Thyroid gland (tissue), 4 donors: ENCODE measurements at regions not wholly inside any gene's neighbourhood (a gene's known extent, or its start where the extent isn't known, plus 50 kb on each side); places are given as distances from the start of the nearest gene placed in this dataset.

Experiments
- DNase-seq, 2 donors: peaks; one replicate each; pipeline ENCODE4 v3.0.0-alpha.2; 2019
- H3K27ac ChIP-seq, 3 donors: fragments of 200-600 bp; sonication (generic); 1 replicate in 2 of 3; 2 replicates in 1 of 3; pipeline ENCODE4 v1.5.1; 2016 to 2019; ENCODE audit warnings: mild to moderate bottlenecking in 1 of 3, moderate library complexity in 1 of 3
- H3K27me3 ChIP-seq: fragments of 200-600 bp; sonication (generic); one replicate; pipeline ENCODE4 v1.5.1; 2019
- H3K36me3 ChIP-seq, 2 donors: fragments of 200-600 bp; sonication (generic); one replicate each; pipeline ENCODE4 v1.5.1; 2016 to 2019
- H3K4me1 ChIP-seq, 2 donors: fragments of 200-600 bp; sonication (generic); one replicate each; pipeline ENCODE4 v1.5.1; 2017 to 2019
- H3K4me3 ChIP-seq, 3 donors: fragments of 200-600 bp; sonication (generic); replicated peaks in 1 of 3; 1 replicate in 2 of 3; 2 replicates in 1 of 3; pipeline ENCODE4 v1.5.1; 2016; ENCODE audit warnings: mild to moderate bottlenecking in 1 of 3
- H3K9me3 ChIP-seq: fragments of 200-600 bp; sonication (generic); one replicate; pipeline ENCODE4 v1.5.1; 2017
- CTCF ChIP-seq, 6 experiments: fragments of 200-600 bp in 3 of 6; fragments of 450-650 bp in 3 of 6; sonication (generic) in 3 of 6; IDR thresholded peaks; one replicate each; pipeline ENCODE4 v1.5.1; 2016 to 2019; ENCODE audit warnings: antibody characterized with exemption in 6 of 6, mild to moderate bottlenecking in 2 of 6, inconsistent platforms in 1 of 6, moderate library complexity in 1 of 6
- POLR2A ChIP-seq, 2 donors: fragments of 450-650 bp; IDR thresholded peaks; one replicate each; pipeline ENCODE4 v1.6.1; 2017; ENCODE audit warnings: antibody characterized with exemption in 2 of 2, mild to moderate bottlenecking in 2 of 2, moderate library complexity in 1 of 2
- WGBS, 2 donors: methylation state at CpG; one replicate each; pipeline ENCODE4 v1.1.5; 2017; 5-methylcytosine and 5-hydroxymethylcytosine counted together
- intact Hi-C: fragments of 100-400 bp; cut with DNase I; formaldehyde crosslinking; loops from one replicate; pipeline ENCODE4 v1.15.1; 2023

GRCh38 chr4:171169396-171169795 lies 643.8 kb upstream of the GALNTL6 start:
- TF ChIP-seq POLR2A (IDR thresholded peaks at IDR 0.05) (no peak), CTCF (IDR thresholded peaks at IDR 0.05) (no peak)
- H3K4me3 ChIP-seq: no peak overlapping the region
- intact Hi-C loops: no loop called here
- no peaks in the 10 kb centered on the region for H3K27me3 ChIP-seq
- H3K9me3 ChIP-seq: no peaks in the 10 kb centered on the region
- 67 to 91% methylated on average over 4 of the region's 4 CpGs for WGBS, 2 donors
- no peak overlapping the region for H3K27ac ChIP-seq
- H3K36me3 ChIP-seq: no peaks in the 10 kb centered on the region
- no peak for DNase-seq
- no peaks in the 10 kb centered on the region for H3K4me1 ChIP-seq

GRCh38 chr4:171162478-171162877 lies 650.7 kb upstream of the GALNTL6 start:
- 70% methylated on average over 3 of the region's 3 CpGs for WGBS, 2 donors
- TF ChIP-seq CTCF (IDR thresholded peaks at IDR 0.05): no peak
- no peak for TF ChIP-seq POLR2A (IDR thresholded peaks at IDR 0.05)
- H3K27me3 ChIP-seq: no peaks in the 10 kb centered on the region
- no peak for DNase-seq
- no peak overlapping the region for H3K27ac ChIP-seq
- no peaks in the 10 kb centered on the region for H3K36me3 ChIP-seq
- intact Hi-C loops: no loop called here
- no peaks in the 10 kb centered on the region for H3K4me1 ChIP-seq
- no peaks in the 10 kb centered on the region for H3K9me3 ChIP-seq
- H3K4me3 ChIP-seq: no peak overlapping the region

- no peak for DNase-seq
- no peak for TF ChIP-seq CTCF (IDR thresholded peaks at IDR 0.05)
- no peak for TF ChIP-seq POLR2A (IDR thresholded peaks at IDR 0.05)
- Histone ChIP-seq H3K9me3 (no peaks in the 10 kb centered on the region), H3K27me3 (no peaks in the 10 kb centered on the region), H3K27ac (no peak overlapping the region), H3K4me3 (no peak overlapping the region), H3K36me3 (no peaks in the 10 kb centered on the region), H3K4me1 (no peaks in the 10 kb centered on the region)
- WGBS, 2 donors: 48 to 51% methylated on average over 7 of the region's 7 CpGs
- intact Hi-C loops: no loop called here
Observed at GRCh38 chr4:171157462-171158082, 655.6 kb upstream of the GALNTL6 start.

- no peak for DNase-seq
- Histone ChIP-seq H3K4me3 (no peak overlapping the region), H3K4me1 (peaks cover 0 to 10% of the 10 kb centered on the region in 2 donors), H3K36me3 (no peaks in the 10 kb centered on the region), H3K9me3 (no peaks in the 10 kb centered on the region), H3K27ac (no peak overlapping the region), H3K27me3 (no peaks in the 10 kb centered on the region)
- 39 to 46% methylated on average over 1 of the region's 1 CpG for WGBS, 2 donors
- intact Hi-C loops: no loop called here
- TF ChIP-seq CTCF (IDR thresholded peaks at IDR 0.05) (no peak), POLR2A (IDR thresholded peaks at IDR 0.05) (no peak)
Observed at GRCh38 chr4:171142639-171143038, 670.6 kb upstream of the GALNTL6 start.

- Histone ChIP-seq H3K27ac (no peak overlapping the region), H3K27me3 (no peaks in the 10 kb centered on the region), H3K4me3 (no peak overlapping the region), H3K36me3 (no peaks in the 10 kb centered on the region), H3K4me1 (peaks cover 0 to 10% of the 10 kb centered on the region in 2 donors), H3K9me3 (no peaks in the 10 kb centered on the region)
- intact Hi-C loops: no loop called here
- TF ChIP-seq POLR2A (IDR thresholded peaks at IDR 0.05) (no peak), CTCF (IDR thresholded peaks at IDR 0.05) (no peak)
- WGBS, 2 donors: 73 to 76% methylated on average over 1 of the region's 1 CpG
- DNase-seq: no peak
Observed at GRCh38 chr4:171142045-171142444, 671.2 kb upstream of the GALNTL6 start.
